Mucosa of stomach (tissue), 1 donor: ENCODE measurements at regions not wholly inside any gene's neighbourhood (a gene's known extent, or its start where the extent isn't known, plus 50 kb on each side); places are given as distances from the start of the nearest gene placed in this dataset.

Source experiments
- H3K27me3 ChIP-seq: one replicate; pipeline ENCODE4 v1.7.0; 2013; ENCODE audit warnings: mild to moderate bottlenecking, low read length; ENCODE audit not compliant: control insufficient read depth, insufficient read depth
- H3K36me3 ChIP-seq: one replicate; pipeline ENCODE4 v1.7.0; 2013; ENCODE audit warnings: low read length; ENCODE audit not compliant: control insufficient read depth, insufficient read depth
- H3K4me1 ChIP-seq: one replicate; pipeline ENCODE4 v1.7.0; 2013; ENCODE audit warnings: mild to moderate bottlenecking, low read length; ENCODE audit not compliant: control insufficient read depth, insufficient read depth
- H3K4me3 ChIP-seq: one replicate; pipeline ENCODE4 v1.7.0; 2013; ENCODE audit warnings: low read length
- H3K9ac ChIP-seq: one replicate; pipeline ENCODE4 v1.7.0; 2013; ENCODE audit warnings: mild to moderate bottlenecking, low read length, moderate library complexity
- H3K9me3 ChIP-seq: one replicate; pipeline ENCODE4 v1.7.0; 2013; ENCODE audit warnings: mild to moderate bottlenecking, low read length, moderate library complexity; ENCODE audit not compliant: control insufficient read depth
- donor health status: Pancreatic carcinoma.

DNA sequence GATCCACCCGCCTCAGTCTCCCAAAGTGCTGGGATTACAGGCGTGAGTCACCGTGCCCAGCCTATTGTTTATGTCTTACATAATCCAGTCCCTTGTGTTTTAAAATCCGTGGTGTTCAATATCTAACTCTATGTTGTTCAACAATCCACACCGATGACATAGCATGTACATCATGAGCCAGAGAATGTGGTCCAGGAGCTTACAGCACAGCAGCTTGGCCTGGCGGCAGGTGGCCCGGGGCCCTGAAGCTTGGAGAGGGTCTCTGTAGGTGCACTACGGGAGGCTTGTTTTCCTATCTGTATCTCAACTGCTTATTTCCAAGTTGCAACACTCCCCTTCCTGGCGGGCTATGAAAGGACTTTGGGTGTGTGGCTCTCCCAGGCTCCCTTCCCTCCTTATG, 138.4 kb downstream of the ADSS2 start:
- Histone ChIP-seq H3K27me3 (no peaks in the 10 kb centered on the region), H3K4me1 (no peaks in the 10 kb centered on the region), H3K9me3 (no peaks in the 10 kb centered on the region), H3K9ac (no peak overlapping the region), H3K36me3 (no peaks in the 10 kb centered on the region), H3K4me3 (no peak overlapping the region)

DNA sequence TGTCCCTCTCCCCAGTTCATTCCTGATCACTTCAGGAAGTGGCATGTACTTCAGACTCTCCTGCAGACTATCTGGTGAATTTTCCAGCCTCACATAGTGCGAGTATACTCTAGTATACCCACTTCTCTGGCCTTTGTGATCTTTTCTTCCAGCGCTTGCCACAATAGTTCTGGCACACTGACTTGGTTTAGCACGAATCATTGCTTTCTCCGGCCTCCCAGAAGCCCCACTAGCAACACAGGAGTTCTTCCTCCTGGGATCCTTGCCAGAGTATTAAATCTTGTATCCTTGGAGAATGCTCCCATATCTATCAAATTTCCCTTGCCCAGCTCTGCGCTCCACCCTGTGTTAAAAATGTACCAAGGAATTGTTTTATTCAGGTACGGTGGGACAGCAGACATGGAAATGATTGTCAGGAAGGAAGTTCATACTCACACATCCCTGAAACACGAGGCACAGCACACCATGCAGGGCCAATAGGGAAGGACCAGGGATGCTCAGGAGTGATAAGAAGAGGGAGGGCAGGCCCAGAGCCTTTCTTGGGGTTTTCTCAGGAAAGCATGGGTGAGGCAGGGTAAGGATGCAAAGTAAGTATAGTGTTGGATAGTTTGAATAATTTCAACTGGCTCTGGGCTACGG, 136.7 kb downstream of the ADSS2 start:
- Histone ChIP-seq H3K27me3 (no peaks in the 10 kb centered on the region), H3K9ac (no peak overlapping the region)

GRCh38 chr1:244315996-244316395, 135.7 kb downstream of the ADSS2 start:
- no peaks in the 10 kb centered on the region for H3K4me1 ChIP-seq
- H3K9ac ChIP-seq = no peak overlapping the region
- H3K27me3 ChIP-seq = no peaks in the 10 kb centered on the region
- H3K9me3 ChIP-seq = no peaks in the 10 kb centered on the region
- H3K36me3 ChIP-seq = no peaks in the 10 kb centered on the region
- no peak overlapping the region for H3K4me3 ChIP-seq

More for the DNA sequence above, 136.7 kb downstream of the ADSS2 start:
- no peaks in the 10 kb centered on the region for H3K36me3 ChIP-seq
- H3K4me3 ChIP-seq = no peak overlapping the region
- no peaks in the 10 kb centered on the region for H3K4me1 ChIP-seq
- H3K9me3 ChIP-seq = no peaks in the 10 kb centered on the region

DNA sequence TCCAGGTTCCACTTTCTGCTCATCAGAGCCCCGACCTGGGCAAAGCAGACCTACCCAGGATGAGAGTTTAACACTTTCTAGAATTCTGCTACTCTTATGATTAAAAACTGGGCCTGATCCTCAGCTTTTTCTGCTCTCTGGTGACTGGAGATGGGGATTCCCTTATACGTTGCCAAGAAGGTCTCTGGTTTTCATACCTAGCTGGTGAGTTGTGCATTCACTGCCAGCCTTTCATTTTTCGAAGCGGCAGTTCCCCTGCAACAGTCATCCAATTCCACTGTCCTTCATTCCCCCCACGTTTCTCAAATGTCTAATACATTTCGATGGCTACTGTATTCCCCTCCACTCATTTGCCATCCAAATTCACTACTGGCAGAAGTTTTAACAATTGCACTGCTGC, 135.3 kb downstream of the ADSS2 start:
- Histone ChIP-seq H3K4me3 (no peak overlapping the region), H3K36me3 (no peaks in the 10 kb centered on the region), H3K9me3 (no peaks in the 10 kb centered on the region), H3K9ac (no peak overlapping the region), H3K4me1 (peaks cover under 1% of the 10 kb centered on the region), H3K27me3 (no peaks in the 10 kb centered on the region)

- no peaks in the 10 kb centered on the region for H3K36me3 ChIP-seq
- H3K9me3 ChIP-seq = no peaks in the 10 kb centered on the region
- H3K27me3 ChIP-seq = no peaks in the 10 kb centered on the region
- H3K4me1 ChIP-seq = peaks cover 8% of the 10 kb centered on the region
- H3K9ac ChIP-seq = no peak overlapping the region
- H3K4me3 ChIP-seq = no peak overlapping the region
These were observed 134.6 kb downstream of the ADSS2 start for GRCh38 chr1:244316986-244317655.

DNA sequence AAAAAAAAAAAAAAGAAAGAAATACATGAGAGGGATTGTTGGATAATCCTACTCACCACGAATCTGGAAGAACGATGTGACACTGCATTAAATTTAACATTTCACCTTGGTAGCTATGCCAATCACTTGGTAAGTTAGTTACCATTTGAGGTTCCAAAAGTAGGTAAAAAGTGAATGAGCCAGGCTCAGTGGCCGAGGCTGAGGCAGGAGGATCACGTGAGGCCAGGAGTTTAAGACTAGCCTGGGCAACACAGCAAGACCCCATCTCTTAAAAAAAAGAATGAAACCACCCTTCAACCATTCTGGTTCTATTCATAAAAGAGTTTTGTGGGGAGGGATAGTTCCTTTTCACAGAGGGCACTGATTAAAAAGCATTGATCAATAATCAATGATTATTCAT, 133.6 kb downstream of the ADSS2 start:
- Histone ChIP-seq H3K9ac (no peak overlapping the region), H3K4me1 (peaks cover 15% of the 10 kb centered on the region), H3K4me3 (no peak overlapping the region)

DNA sequence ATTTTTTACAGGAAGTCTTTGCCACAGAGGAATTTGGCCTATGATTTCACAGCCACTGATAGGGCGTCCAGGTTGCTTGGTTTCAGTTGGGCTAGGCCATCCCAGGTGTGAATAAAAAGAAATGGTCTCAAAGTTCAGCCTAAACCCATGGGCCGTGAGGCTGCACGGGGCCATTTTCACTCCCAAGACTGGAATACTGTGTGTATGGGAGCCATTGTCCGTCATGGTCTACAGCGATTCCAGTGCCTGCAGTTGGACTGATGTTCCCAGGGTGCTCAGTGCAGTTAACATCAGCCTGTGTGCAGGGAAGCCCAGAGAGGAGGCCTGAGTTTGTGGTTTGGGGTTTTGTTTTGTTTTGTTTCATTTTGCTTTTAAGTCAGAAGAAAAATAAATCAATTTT, 133.2 kb downstream of the ADSS2 start:
- no peaks in the 10 kb centered on the region for H3K27me3 ChIP-seq
- H3K4me3 ChIP-seq = no peak overlapping the region
- H3K9ac ChIP-seq = no peak overlapping the region
- no peaks in the 10 kb centered on the region for H3K36me3 ChIP-seq
- no peaks in the 10 kb centered on the region for H3K9me3 ChIP-seq
- H3K4me1 ChIP-seq = peaks cover 18% of the 10 kb centered on the region

More for the DNA sequence above, 133.6 kb downstream of the ADSS2 start:
- H3K36me3 ChIP-seq = no peaks in the 10 kb centered on the region
- no peaks in the 10 kb centered on the region for H3K27me3 ChIP-seq
- no peaks in the 10 kb centered on the region for H3K9me3 ChIP-seq

- Histone ChIP-seq H3K9me3 (no peaks in the 10 kb centered on the region), H3K4me3 (no peak overlapping the region), H3K4me1 (peaks cover 28% of the 10 kb centered on the region), H3K36me3 (no peaks in the 10 kb centered on the region), H3K9ac (no peak overlapping the region), H3K27me3 (no peaks in the 10 kb centered on the region)
These were observed 132.2 kb downstream of the ADSS2 start for GRCh38 chr1:244319283-244320132.

- peaks cover 46% of the 10 kb centered on the region for H3K4me1 ChIP-seq
- H3K4me3 ChIP-seq = no peak overlapping the region
These were observed 129.5 kb downstream of the ADSS2 start for GRCh38 chr1:244322181-244322580.

GRCh38 chr1:244322791-244323521, 128.8 kb downstream of the ADSS2 start:
- Histone ChIP-seq H3K36me3 (no peaks in the 10 kb centered on the region), H3K27me3 (no peaks in the 10 kb centered on the region), H3K9me3 (no peaks in the 10 kb centered on the region), H3K4me3 (no peak overlapping the region), H3K9ac (no peak overlapping the region), H3K4me1 (peaks cover 46% of the 10 kb centered on the region)

More at GRCh38 chr1:244322181-244322580, 129.5 kb downstream of the ADSS2 start:
- Histone ChIP-seq H3K27me3 (no peaks in the 10 kb centered on the region), H3K9ac (no peak overlapping the region), H3K9me3 (no peaks in the 10 kb centered on the region), H3K36me3 (no peaks in the 10 kb centered on the region)

DNA sequence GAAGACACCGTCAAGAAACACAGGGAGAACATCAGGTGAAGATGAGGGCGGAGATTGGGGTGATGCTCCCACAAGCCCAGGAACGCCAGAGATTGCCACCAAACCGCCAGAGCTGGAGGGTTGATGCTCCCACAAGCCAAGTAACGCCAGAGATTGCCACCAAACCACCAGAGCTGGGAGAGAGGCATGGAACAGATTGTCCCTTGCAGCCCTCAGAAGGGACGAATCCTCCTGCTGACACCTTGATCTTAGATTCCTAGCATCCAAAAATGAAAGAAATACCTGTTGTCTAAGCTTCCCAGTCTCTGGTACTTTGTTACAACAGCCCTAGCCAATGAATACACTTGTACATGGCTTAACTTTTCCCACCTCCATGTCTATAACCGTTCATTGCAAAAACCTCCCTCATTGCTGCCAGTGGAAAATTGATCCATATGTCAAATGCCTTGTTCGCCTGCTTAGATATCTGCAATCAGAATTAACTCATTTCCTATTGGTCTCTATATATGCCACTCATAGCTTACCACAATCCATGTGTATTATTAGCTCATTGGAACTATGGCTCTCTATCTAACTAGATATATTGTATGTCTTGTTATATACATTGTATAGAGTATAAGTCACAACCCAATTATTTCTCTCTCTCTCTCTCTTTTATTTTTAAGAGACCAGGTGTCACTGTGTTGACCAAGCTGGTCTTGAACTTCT, 127.4 kb downstream of the ADSS2 start:
- H3K27me3 ChIP-seq = no peaks in the 10 kb centered on the region
- no peaks in the 10 kb centered on the region for H3K9me3 ChIP-seq
- H3K36me3 ChIP-seq = no peaks in the 10 kb centered on the region
- H3K4me3 ChIP-seq = no peak overlapping the region
- H3K9ac ChIP-seq = no peak overlapping the region
- peaks cover 46% of the 10 kb centered on the region for H3K4me1 ChIP-seq
